Hepatocyte (in vitro differentiated cells): ENCODE measurements at regions not wholly inside any gene's neighbourhood (a gene's known extent, or its start where the extent isn't known, plus 50 kb on each side); places are given as distances from the start of the nearest gene placed in this dataset.

Experiments used
- DNase-seq: peaks from one replicate; pipeline ENCODE4 v3.0.0-alpha.2; 2016; ENCODE audit warnings: low spot score
- H2AFZ ChIP-seq: fragments of 200-600 bp; sonication (generic); 2 replicates; pipeline ENCODE4 v1.6.0; 2016; ENCODE audit warnings: antibody characterized with exemption, mild to moderate bottlenecking
- H3K27ac ChIP-seq: fragments of 200-600 bp; sonication (generic); 2 replicates; pipeline ENCODE4 v1.5.1; 2016; ENCODE audit warnings: mild to moderate bottlenecking
- H3K27me3 ChIP-seq: fragments of 200-600 bp; sonication (generic); 2 replicates; pipeline ENCODE4 v1.6.1; 2016
- H3K36me3 ChIP-seq: fragments of 200-600 bp; sonication (generic); replicated peaks from 2 replicates; pipeline ENCODE4 v1.5.1; 2016; ENCODE audit warnings: low read depth; ENCODE audit not compliant: insufficient read depth
- H3K4me1 ChIP-seq: fragments of 200-600 bp; sonication (generic); 2 replicates; pipeline ENCODE4 v1.5.1; 2016; ENCODE audit warnings: mild to moderate bottlenecking, moderate library complexity; ENCODE audit not compliant: insufficient read depth
- H3K4me2 ChIP-seq: fragments of 200-600 bp; sonication (generic); 2 replicates; pipeline ENCODE4 v1.6.0; 2016
- H3K4me3 ChIP-seq: fragments of 200-600 bp; sonication (generic); 2 replicates; pipeline ENCODE4 v1.5.1; 2016; ENCODE audit warnings: mild to moderate bottlenecking
- H3K79me2 ChIP-seq: fragments of 200-600 bp; sonication (generic); 2 replicates; pipeline ENCODE4 v1.6.0; 2017; ENCODE audit warnings: mild to moderate bottlenecking
- H3K9me2 ChIP-seq: fragments of 200-600 bp; sonication (generic); replicated peaks from 2 replicates; pipeline ENCODE4 v1.6.0; 2017; ENCODE audit warnings: mild to moderate bottlenecking; ENCODE audit not compliant: insufficient read depth
- H3K9me3 ChIP-seq: fragments of 200-600 bp; sonication (generic); 2 replicates; pipeline ENCODE4 v1.5.1; 2016; ENCODE audit warnings: low read depth, mild to moderate bottlenecking
- H4K20me1 ChIP-seq: fragments of 200-600 bp; sonication (generic); 2 replicates; pipeline ENCODE4 v1.6.0; 2016; ENCODE audit warnings: mild to moderate bottlenecking; ENCODE audit not compliant: insufficient read depth, poor library complexity, severe bottlenecking
- EZH2 ChIP-seq: fragments of 200-600 bp; sonication (generic); IDR thresholded peaks from 2 replicates; pipeline ENCODE4 v1.6.1; 2016; ENCODE audit warnings: antibody characterized with exemption, mild to moderate bottlenecking, borderline replicate concordance
- EZH2phosphoT487 ChIP-seq: fragments of 200-600 bp; sonication (generic); IDR thresholded peaks from one replicate; pipeline ENCODE4 v1.6.1; 2018; ENCODE audit warnings: antibody characterized with exemption, mild to moderate bottlenecking, low read depth, moderate library complexity; ENCODE audit not compliant: unreplicated experiment, severe bottlenecking
- WGBS: methylation state at CpG from one replicate; pipeline ENCODE4 v1.1.6; 2016; ENCODE audit warnings: low lambda C conversion rate; ENCODE audit errors: missing lambda C conversion rate; 5-methylcytosine and 5-hydroxymethylcytosine counted together
- TF ChIP-seq, protein P1 (sequence below): fragments of 200-600 bp; sonication (generic); IDR thresholded peaks from 2 replicates; pipeline ENCODE4 v1.5.1; 2016; ENCODE audit warnings: antibody characterized with exemption, mild to moderate bottlenecking; ENCODE audit not compliant: poor library complexity

DNA sequence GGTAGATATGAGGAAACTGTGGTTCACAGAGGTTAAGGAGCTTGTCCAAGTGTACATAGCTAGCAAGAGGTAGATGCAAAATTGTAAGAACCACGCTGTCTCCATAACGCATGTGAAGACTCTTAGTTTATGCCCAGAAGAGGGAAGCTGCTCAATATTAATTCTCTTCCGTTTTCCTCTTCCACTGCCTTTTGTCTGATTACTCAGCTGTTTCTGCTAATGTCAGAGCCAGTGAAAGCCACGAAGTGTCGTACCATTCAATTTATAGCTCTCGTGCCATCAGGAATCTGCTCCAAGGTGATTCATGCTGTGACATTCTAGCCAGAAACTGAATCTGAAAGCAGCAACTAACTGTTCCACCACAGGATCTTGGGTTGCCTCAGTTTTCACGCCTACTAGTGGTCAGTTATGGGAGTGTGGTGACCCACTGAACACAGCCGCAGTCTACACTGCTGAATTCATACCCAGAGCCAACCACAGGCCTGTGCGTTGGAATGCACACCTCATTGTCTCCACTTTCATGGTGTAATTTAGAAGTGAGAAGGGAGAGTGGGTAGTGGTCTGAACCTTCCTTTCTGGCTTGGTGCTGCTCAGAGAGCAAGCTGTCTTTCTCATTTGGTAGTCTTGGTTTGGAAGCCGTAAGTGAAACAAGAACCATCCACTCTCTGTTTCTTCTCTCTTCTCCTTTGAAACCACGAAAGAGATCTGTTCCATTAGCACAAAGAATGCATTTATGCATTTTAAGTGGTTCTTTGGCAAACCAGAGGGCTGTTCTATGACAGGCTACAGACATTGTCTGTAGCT is 74.2 kb upstream of the NAP1L1 start:
- Histone ChIP-seq H3K4me1 (no peaks in the 10 kb centered on the region), H2AFZ (peak overlapping the region; percentile 19), H3K4me2 (peak overlapping the region; percentile 9), H3K4me3 (no peak overlapping the region), H3K36me3 (no peaks in the 10 kb centered on the region), H3K9me3 (no peaks in the 10 kb centered on the region), H3K27ac (no peak overlapping the region), H3K9me2 (no peaks in the 10 kb centered on the region), H3K79me2 (no peaks in the 10 kb centered on the region), H4K20me1 (no peaks in the 10 kb centered on the region), H3K27me3 (no peaks in the 10 kb centered on the region)
- peak; percentile 73 for DNase-seq
- TF ChIP-seq, protein P1, sequence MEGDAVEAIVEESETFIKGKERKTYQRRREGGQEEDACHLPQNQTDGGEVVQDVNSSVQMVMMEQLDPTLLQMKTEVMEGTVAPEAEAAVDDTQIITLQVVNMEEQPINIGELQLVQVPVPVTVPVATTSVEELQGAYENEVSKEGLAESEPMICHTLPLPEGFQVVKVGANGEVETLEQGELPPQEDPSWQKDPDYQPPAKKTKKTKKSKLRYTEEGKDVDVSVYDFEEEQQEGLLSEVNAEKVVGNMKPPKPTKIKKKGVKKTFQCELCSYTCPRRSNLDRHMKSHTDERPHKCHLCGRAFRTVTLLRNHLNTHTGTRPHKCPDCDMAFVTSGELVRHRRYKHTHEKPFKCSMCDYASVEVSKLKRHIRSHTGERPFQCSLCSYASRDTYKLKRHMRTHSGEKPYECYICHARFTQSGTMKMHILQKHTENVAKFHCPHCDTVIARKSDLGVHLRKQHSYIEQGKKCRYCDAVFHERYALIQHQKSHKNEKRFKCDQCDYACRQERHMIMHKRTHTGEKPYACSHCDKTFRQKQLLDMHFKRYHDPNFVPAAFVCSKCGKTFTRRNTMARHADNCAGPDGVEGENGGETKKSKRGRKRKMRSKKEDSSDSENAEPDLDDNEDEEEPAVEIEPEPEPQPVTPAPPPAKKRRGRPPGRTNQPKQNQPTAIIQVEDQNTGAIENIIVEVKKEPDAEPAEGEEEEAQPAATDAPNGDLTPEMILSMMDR: peak; percentile 54
- no peak for TF ChIP-seq EZH2phosphoT487
- WGBS: 56% methylated on average over 11 of the region's 11 CpGs

DNA sequence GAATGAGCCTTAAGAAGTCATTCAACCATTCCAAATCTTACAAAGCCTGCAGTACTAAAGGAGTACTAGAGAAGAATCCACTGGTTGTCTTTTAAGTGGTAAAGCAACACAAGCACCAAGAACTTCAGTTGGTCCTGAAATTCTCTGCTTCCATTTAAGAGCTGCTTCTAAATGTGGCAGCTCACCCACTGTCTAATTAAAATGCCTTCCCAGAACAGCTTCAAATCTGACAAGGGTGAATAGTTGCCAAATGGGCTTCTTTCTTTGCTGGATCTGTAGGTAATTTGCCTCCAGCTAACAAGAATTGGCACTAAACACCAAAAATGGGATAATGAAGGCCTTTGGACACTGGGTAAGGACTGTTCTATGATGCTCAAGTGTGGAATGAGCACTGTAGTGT is 72.2 kb upstream of the NAP1L1 start:
- no peak for DNase-seq
- H3K4me3 ChIP-seq: no peak overlapping the region
- no peaks in the 10 kb centered on the region for H3K4me1 ChIP-seq
- H3K4me2 ChIP-seq: no peak overlapping the region
- no peak overlapping the region for H3K27ac ChIP-seq
- H3K9me3 ChIP-seq: no peaks in the 10 kb centered on the region
- H3K79me2 ChIP-seq: no peaks in the 10 kb centered on the region
- no peaks in the 10 kb centered on the region for H4K20me1 ChIP-seq
- H2AFZ ChIP-seq: no peak overlapping the region
- H3K27me3 ChIP-seq: no peaks in the 10 kb centered on the region
- H3K9me2 ChIP-seq: no peaks in the 10 kb centered on the region
- no peak for TF ChIP-seq EZH2phosphoT487
- TF ChIP-seq, protein P1: no peak
- no peak for TF ChIP-seq EZH2
- H3K36me3 ChIP-seq: no peaks in the 10 kb centered on the region

DNA sequence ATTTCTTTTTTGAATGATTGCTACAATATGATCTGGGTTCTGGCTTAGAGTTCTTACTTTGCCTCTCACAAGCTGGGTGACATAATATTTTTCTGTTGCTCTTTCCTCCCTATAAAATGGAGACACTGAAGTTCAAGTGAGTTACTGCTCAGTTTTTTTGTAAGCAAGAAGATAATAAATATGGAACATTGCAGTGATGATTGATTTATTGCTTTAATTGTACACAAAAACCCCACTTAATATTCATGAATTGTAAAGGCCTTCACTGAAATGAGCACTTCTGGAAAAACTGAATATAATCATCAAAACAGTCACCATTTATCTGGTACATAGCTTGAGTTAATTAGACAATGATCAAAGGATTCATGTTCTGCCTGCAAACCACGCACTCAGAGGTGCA is 71.8 kb upstream of the NAP1L1 start:
- WGBS: 88% methylated on average over 1 of the region's 1 CpG
- TF ChIP-seq, protein P1: no peak
- TF ChIP-seq EZH2 (no peak), EZH2phosphoT487 (no peak)
- no peak overlapping the region for H2AFZ ChIP-seq

More for the DNA sequence above, 71.8 kb upstream of the NAP1L1 start:
- Histone ChIP-seq H3K9me2 (no peaks in the 10 kb centered on the region), H3K27me3 (no peaks in the 10 kb centered on the region), H3K4me2 (no peak overlapping the region), H3K9me3 (no peaks in the 10 kb centered on the region), H3K4me3 (no peak overlapping the region), H3K36me3 (no peaks in the 10 kb centered on the region), H3K4me1 (no peaks in the 10 kb centered on the region), H4K20me1 (no peaks in the 10 kb centered on the region), H3K79me2 (no peaks in the 10 kb centered on the region), H3K27ac (no peak overlapping the region)
- DNase-seq: no peak
